Mesothelial cell of epicardium (in vitro differentiated cells): ENCODE measurements at regions not wholly inside any gene's neighbourhood (a gene's known extent, or its start where the extent isn't known, plus 50 kb on each side); places are given as distances from the start of the nearest gene placed in this dataset.

Experiments
- DNase-seq, 2 experiments: peaks; one replicate each; pipeline ENCODE4 v3.0.0; 2021; ENCODE audit warnings: low spot score in 2 of 2; ENCODE audit not compliant: unreplicated experiment in 2 of 2
- H3K27ac Mint-ChIP-seq: 2 replicates; pipeline ENCODE4 v1.8.0; 2021; ENCODE audit warnings: mixed read lengths
- H3K27me3 Mint-ChIP-seq: 2 replicates; pipeline ENCODE4 v1.8.0; 2021; ENCODE audit warnings: low read depth, mixed read lengths
- H3K36me3 Mint-ChIP-seq: 2 replicates; pipeline ENCODE4 v1.8.0; 2021; ENCODE audit warnings: mixed read lengths
- H3K4me1 Mint-ChIP-seq: 2 replicates; pipeline ENCODE4 v1.8.0; 2021; ENCODE audit warnings: mixed read lengths
- H3K4me3 Mint-ChIP-seq: 2 replicates; pipeline ENCODE4 v1.8.0; 2021; ENCODE audit warnings: mild to moderate bottlenecking, moderate library complexity, mixed read lengths
- H3K9me3 Mint-ChIP-seq: 2 replicates; pipeline ENCODE4 v1.8.0; 2021; ENCODE audit warnings: mixed read lengths
- TF ChIP-seq, protein P1 (sequence below): fragments of 200-600 bp; sonication (generic); IDR thresholded peaks from one replicate; pipeline ENCODE4 v1.5.0; 2021; ENCODE audit warnings: antibody characterized with exemption; ENCODE audit not compliant: unreplicated experiment

DNA sequence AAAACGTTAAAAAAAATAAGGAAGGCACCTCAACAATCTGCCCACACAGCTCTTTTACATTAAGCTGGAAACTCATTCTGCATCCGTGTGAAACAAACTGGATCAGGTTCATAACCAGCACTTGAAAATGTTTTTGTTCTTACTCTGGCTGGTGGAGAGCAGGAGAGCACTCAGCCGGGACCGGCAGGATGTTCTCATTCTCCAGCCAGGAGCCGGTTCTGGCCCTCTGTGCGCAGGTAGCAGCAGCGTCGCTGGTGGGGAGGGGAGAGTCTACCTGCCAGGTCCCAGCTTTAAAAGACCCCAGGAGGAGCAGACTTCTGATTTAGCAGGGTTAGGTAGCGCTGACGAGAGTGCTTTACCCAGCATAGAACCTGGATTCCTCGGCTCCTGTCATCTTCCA is 834.9 kb upstream of the SALL3 start:
- Mint-ChIP-seq H3K27ac (no peak overlapping the region), H3K9me3 (peaks cover 11% of the 10 kb centered on the region), H3K27me3 (peaks cover 32% of the 10 kb centered on the region), H3K36me3 (no peaks in the 10 kb centered on the region), H3K4me1 (no peaks in the 10 kb centered on the region), H3K4me3 (no peak overlapping the region)
- DNase-seq = no peak
- TF ChIP-seq, protein P1, sequence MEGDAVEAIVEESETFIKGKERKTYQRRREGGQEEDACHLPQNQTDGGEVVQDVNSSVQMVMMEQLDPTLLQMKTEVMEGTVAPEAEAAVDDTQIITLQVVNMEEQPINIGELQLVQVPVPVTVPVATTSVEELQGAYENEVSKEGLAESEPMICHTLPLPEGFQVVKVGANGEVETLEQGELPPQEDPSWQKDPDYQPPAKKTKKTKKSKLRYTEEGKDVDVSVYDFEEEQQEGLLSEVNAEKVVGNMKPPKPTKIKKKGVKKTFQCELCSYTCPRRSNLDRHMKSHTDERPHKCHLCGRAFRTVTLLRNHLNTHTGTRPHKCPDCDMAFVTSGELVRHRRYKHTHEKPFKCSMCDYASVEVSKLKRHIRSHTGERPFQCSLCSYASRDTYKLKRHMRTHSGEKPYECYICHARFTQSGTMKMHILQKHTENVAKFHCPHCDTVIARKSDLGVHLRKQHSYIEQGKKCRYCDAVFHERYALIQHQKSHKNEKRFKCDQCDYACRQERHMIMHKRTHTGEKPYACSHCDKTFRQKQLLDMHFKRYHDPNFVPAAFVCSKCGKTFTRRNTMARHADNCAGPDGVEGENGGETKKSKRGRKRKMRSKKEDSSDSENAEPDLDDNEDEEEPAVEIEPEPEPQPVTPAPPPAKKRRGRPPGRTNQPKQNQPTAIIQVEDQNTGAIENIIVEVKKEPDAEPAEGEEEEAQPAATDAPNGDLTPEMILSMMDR = no peak

- H3K4me3 Mint-ChIP-seq = no peak overlapping the region
- H3K36me3 Mint-ChIP-seq = no peaks in the 10 kb centered on the region
- TF ChIP-seq, protein P1 = no peak
- no peak overlapping the region for H3K27ac Mint-ChIP-seq
- H3K27me3 Mint-ChIP-seq = peaks cover 28% of the 10 kb centered on the region
- no peak for DNase-seq
- peaks cover 13% of the 10 kb centered on the region for H3K9me3 Mint-ChIP-seq
- H3K4me1 Mint-ChIP-seq = no peaks in the 10 kb centered on the region
These were observed 834.5 kb upstream of the SALL3 start for GRCh38 chr18:78145096-78145495.

- Mint-ChIP-seq H3K27ac (no peak overlapping the region), H3K27me3 (peaks cover 19% of the 10 kb centered on the region), H3K36me3 (no peaks in the 10 kb centered on the region), H3K4me1 (no peaks in the 10 kb centered on the region), H3K9me3 (peaks cover 17% of the 10 kb centered on the region), H3K4me3 (no peak overlapping the region)
- DNase-seq = no peak
- TF ChIP-seq, protein P1 = no peak
These were observed 833.2 kb upstream of the SALL3 start for GRCh38 chr18:78146136-78147085.

DNA sequence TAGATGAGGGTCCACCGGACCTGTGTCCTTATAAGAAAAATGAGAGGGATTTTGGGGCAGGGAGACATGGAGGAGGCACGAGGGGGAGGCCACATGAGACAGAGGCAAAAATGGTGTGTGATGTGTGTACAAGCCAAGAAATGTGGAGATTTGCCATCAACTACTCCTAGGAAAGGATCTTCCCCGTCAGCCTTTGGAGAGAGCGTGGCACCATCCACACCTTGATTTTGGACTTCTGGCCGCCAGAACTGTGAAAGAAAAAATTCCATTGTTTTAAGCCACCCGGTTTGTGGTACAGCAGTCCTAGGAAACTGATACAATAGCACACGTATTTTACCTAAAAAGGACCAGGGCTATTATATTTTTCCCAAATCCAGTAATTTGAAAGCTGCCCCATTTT is 829.0 kb upstream of the SALL3 start:
- no peak overlapping the region for H3K27ac Mint-ChIP-seq
- TF ChIP-seq, protein P1 = no peak
- no peaks in the 10 kb centered on the region for H3K36me3 Mint-ChIP-seq
- peaks cover 4% of the 10 kb centered on the region for H3K27me3 Mint-ChIP-seq
- no peak overlapping the region for H3K4me3 Mint-ChIP-seq
- DNase-seq = no peak
- no peaks in the 10 kb centered on the region for H3K4me1 Mint-ChIP-seq
- peaks cover 17% of the 10 kb centered on the region for H3K9me3 Mint-ChIP-seq

GRCh38 chr18:78151234-78151633 is 828.4 kb upstream of the SALL3 start:
- peaks cover 17% of the 10 kb centered on the region for H3K9me3 Mint-ChIP-seq
- no peak overlapping the region for H3K27ac Mint-ChIP-seq
- H3K36me3 Mint-ChIP-seq = no peaks in the 10 kb centered on the region
- H3K4me1 Mint-ChIP-seq = no peaks in the 10 kb centered on the region
- peaks cover 4% of the 10 kb centered on the region for H3K27me3 Mint-ChIP-seq
- DNase-seq = no peak
- TF ChIP-seq, protein P1 = no peak
- H3K4me3 Mint-ChIP-seq = no peak overlapping the region
